MM.1S (cell line): ENCODE measurements at regions not wholly inside any gene's neighbourhood (a gene's known extent, or its start where the extent isn't known, plus 50 kb on each side); places are given as distances from the start of the nearest gene placed in this dataset.

Experiments
- CTCF ChIP-seq: fragments of 300-600 bp; sonication (generic); IDR thresholded peaks from 2 replicates; pipeline ENCODE4 v1.5.1; 2016; ENCODE audit warnings: antibody characterized with exemption, low read length, mixed read lengths
- EZH2phosphoT487 ChIP-seq: fragments of 300-600 bp; sonication (generic); IDR thresholded peaks from 2 replicates; pipeline ENCODE4 v1.6.1; 2018; ENCODE audit warnings: antibody characterized with exemption, low read length

DNA sequence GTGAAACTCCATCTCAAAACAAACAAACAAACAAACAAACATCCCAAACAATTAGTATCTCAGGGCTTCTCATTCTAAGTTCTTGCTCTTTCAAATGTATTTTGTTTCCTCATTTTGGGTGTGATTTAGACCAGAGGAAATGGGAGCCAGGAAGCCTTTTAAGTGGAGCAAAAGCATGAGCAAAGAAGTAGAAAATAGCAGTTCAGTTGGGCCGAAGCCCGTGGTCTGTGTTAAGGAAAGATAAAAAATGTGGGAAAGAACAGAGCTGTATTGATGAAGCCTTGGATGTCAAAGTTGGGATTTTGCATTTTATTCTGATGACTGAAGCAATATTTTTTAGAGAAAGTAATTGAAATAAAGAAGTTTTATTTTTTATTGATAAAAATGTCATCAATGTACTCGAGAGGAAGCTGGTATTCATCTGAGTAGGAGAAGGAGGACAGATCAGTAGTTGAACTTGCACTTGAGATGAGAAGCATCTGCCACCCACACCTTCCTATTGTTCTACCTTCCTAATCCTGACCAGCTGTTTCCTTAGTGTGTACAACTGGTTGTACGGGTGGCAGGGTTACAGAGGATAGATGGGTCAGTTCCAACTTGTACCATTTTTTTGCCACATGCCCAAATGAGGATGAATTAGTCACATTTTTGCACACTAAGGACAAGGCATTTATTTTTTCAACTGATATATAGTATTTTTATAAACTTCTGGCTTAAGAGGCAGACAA, 56.1 kb downstream of the KIAA0408 start:
- TF ChIP-seq EZH2phosphoT487: no peak
- TF ChIP-seq CTCF: no peak
